ENCODE measurements at regions not wholly inside any gene's neighbourhood (a gene's known extent, or its start where the extent isn't known, plus 50 kb on each side); places are given as distances from the start of the nearest gene placed in this dataset.
"Not testable (repeated sequence)": the region's sequence is repeated elsewhere in the genome, so short reads cannot be mapped to it uniquely, and the experiment has no call there.

GRCh38 chr6:170147832-170148708, 142.8 kb downstream of the DLL1 start:
- DNase-seq (ENCODE audit: low read depth), result no peak

GRCh38 chr6:170147056-170147787, 143.7 kb downstream of the DLL1 start:
- no peak for DNase-seq (ENCODE audit: low read depth)

- DNase-seq (ENCODE audit: low read depth), result no peak
Observed at GRCh38 chr6:170146640-170147039, 144.2 kb downstream of the DLL1 start.

GRCh38 chr6:170146131-170146530, 144.7 kb downstream of the DLL1 start:
- not testable (repeated sequence) for DNase-seq (ENCODE audit: low read depth)

GRCh38 chr6:170145716-170146115, 145.2 kb downstream of the DLL1 start:
- DNase-seq (ENCODE audit: low read depth), result not testable (repeated sequence)

- DNase-seq (ENCODE audit: low read depth), result no peak
Observed at GRCh38 chr6:170145272-170145592, 145.6 kb downstream of the DLL1 start.

GRCh38 chr6:170144571-170145271, 146.2 kb downstream of the DLL1 start:
- no peak for DNase-seq (ENCODE audit: low read depth)

- no peak for DNase-seq (ENCODE audit: low read depth)
Observed at GRCh38 chr6:170143401-170144150, 147.3 kb downstream of the DLL1 start.

GRCh38 chr6:170142559-170142958, 148.3 kb downstream of the DLL1 start:
- no peak for DNase-seq (ENCODE audit: low read depth)

- DNase-seq (ENCODE audit: low read depth), result not testable (repeated sequence)
Observed at GRCh38 chr6:170141061-170141460, 149.8 kb downstream of the DLL1 start.

- DNase-seq (ENCODE audit: low read depth), result no peak
Observed at GRCh38 chr6:170140129-170140528, 150.7 kb downstream of the DLL1 start.

GRCh38 chr6:170139531-170139930, 151.3 kb downstream of the DLL1 start:
- no peak for DNase-seq (ENCODE audit: low read depth)

- not testable (repeated sequence) for DNase-seq (ENCODE audit: low read depth)
Observed at GRCh38 chr6:170139046-170139445, 151.8 kb downstream of the DLL1 start.

- no peak for DNase-seq (ENCODE audit: low read depth)
Observed at GRCh38 chr6:170137911-170138910, 152.7 kb downstream of the DLL1 start.

GRCh38 chr6:170137176-170137891, 153.5 kb downstream of the DLL1 start:
- DNase-seq (ENCODE audit: low read depth), result no peak

GRCh38 chr6:170136541-170137175, 154.2 kb downstream of the DLL1 start:
- no peak for DNase-seq (ENCODE audit: low read depth)

- no peak for DNase-seq (ENCODE audit: low read depth)
Observed at GRCh38 chr6:170135821-170136471, 154.9 kb downstream of the DLL1 start.

- no peak for DNase-seq (ENCODE audit: low read depth)
Observed at GRCh38 chr6:170135461-170135820, 155.4 kb downstream of the DLL1 start.

Measured in GM04504 (cell line).